ENCODE measurements at regions not wholly inside any gene's neighbourhood (a gene's known extent, or its start where the extent isn't known, plus 50 kb on each side); places are given as distances from the start of the nearest gene placed in this dataset.

DNA sequence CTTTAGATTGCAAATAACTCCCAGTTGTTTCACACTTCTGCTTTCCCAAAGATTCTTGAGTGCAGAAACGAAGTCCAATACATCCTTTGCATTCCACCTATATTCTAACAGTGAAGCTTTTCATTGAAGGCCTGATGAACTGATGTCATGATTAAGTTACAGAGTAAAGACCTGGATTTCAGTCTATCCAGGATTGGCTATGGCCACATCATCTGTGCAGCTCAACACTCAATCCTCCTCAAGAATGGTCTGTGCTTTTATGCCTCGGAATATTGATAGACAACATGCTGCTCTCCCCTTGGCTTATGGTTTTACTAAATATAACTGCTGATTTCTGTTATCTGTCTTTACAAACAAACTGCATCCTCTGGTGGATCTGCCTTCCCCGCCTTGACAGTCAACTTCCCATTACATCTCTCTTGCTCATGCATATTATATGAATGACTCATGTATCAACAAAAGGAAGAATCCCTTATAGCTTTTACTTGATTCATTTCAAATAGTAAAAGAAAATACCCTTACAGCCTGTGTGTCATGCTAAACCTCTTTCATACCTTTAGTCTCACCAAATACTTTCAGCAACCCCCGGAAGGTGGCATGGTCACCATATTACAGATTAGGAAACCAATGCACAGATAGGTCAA lies 59.5 kb downstream of the SCN11A start:
- TF ChIP-seq CTCF (conservative IDR thresholded peaks at IDR 0.05; ENCODE audit: low read depth, low read length) (no peak), RFX5 (IDR thresholded peaks at IDR 0.05; ENCODE audit: low read depth, low read length) (no peak), SMC3 (IDR thresholded peaks at IDR 0.05; ENCODE audit: low read depth, low read length) (no peak), BHLHE40 (IDR thresholded peaks at IDR 0.05; ENCODE audit: low read depth, low read length) (peak; percentile 43; the same call in 1 of the 2 replicates), MXI1 (IDR thresholded peaks at IDR 0.05; ENCODE audit: borderline replicate concordance, low read depth, low read length) (no peak), POLR2A (IDR thresholded peaks at IDR 0.05; ENCODE audit: low read depth, low read length) (no peak), RAD21 (IDR thresholded peaks at IDR 0.05; ENCODE audit: low read length) (no peak), MAZ (IDR thresholded peaks at IDR 0.05; ENCODE audit: borderline replicate concordance, low read depth, low read length) (no peak), USF2 (IDR thresholded peaks at IDR 0.05; ENCODE audit: low read depth, low read length) (no peak), MAFK (IDR thresholded peaks at IDR 0.05; ENCODE audit: low read depth, low read length) (no peak; the same call in 1 of the 2 replicates), FOS (IDR thresholded peaks at IDR 0.05; ENCODE audit: low read depth, low read length) (peak; percentile 93), CHD1 (IDR thresholded peaks at IDR 0.05; ENCODE audit: low read depth, low read length) (no peak)
- TF ChIP-seq, protein P1, sequence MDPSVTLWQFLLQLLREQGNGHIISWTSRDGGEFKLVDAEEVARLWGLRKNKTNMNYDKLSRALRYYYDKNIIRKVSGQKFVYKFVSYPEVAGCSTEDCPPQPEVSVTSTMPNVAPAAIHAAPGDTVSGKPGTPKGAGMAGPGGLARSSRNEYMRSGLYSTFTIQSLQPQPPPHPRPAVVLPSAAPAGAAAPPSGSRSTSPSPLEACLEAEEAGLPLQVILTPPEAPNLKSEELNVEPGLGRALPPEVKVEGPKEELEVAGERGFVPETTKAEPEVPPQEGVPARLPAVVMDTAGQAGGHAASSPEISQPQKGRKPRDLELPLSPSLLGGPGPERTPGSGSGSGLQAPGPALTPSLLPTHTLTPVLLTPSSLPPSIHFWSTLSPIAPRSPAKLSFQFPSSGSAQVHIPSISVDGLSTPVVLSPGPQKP (IDR thresholded peaks at IDR 0.05; ENCODE audit: borderline replicate concordance, low read depth, low read length), result no peak

Data from IMR-90 (cell line).